IPS-15b (cell line): ENCODE measurements at regions not wholly inside any gene's neighbourhood (a gene's known extent, or its start where the extent isn't known, plus 50 kb on each side); places are given as distances from the start of the nearest gene placed in this dataset.

Source experiments
- H3K27me3 ChIP-seq: one replicate; pipeline ENCODE4 v1.6.1; 2013; ENCODE audit warnings: low read length; ENCODE audit not compliant: control insufficient read depth, insufficient read depth
- H3K36me3 ChIP-seq: one replicate; pipeline ENCODE4 v1.6.1; 2013; ENCODE audit warnings: low read length; ENCODE audit not compliant: control insufficient read depth, insufficient read depth
- H3K4me1 ChIP-seq: one replicate; pipeline ENCODE4 v1.6.1; 2013; ENCODE audit warnings: mild to moderate bottlenecking, low read length; ENCODE audit not compliant: control insufficient read depth, insufficient read depth
- H3K4me3 ChIP-seq: one replicate; pipeline ENCODE4 v1.5.1; 2013; ENCODE audit warnings: low read depth, low read length
- H3K9ac ChIP-seq: one replicate; pipeline ENCODE4 v1.6.1; 2013; ENCODE audit warnings: low read depth, mild to moderate bottlenecking, low read length
- H3K9me3 ChIP-seq: one replicate; pipeline ENCODE4 v1.6.1; 2013; ENCODE audit warnings: mild to moderate bottlenecking, low read length; ENCODE audit not compliant: control insufficient read depth, insufficient read depth

DNA sequence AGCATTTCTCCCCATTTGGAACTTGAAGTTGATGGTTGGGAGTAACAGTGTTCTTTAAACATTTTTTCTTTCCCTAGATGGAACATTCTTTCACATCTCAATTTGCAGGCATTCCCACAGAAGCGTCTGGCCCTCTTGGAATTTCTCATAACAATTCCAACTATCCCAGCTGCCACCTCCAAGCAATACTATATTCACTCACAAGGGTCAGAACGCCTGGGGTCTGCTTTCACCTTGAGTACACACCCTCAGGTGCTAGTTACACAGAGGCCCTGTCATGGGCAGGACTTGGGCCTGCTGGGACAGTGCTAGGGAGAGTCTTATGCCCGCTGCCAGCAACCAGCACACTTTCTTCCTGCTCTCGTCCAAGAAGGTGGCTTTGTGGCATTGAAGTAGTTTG, 136.5 kb downstream of the JCAD start:
- Histone ChIP-seq H3K4me1 (no peaks in the 10 kb centered on the region), H3K9me3 (no peaks in the 10 kb centered on the region), H3K9ac (no peak overlapping the region)

DNA sequence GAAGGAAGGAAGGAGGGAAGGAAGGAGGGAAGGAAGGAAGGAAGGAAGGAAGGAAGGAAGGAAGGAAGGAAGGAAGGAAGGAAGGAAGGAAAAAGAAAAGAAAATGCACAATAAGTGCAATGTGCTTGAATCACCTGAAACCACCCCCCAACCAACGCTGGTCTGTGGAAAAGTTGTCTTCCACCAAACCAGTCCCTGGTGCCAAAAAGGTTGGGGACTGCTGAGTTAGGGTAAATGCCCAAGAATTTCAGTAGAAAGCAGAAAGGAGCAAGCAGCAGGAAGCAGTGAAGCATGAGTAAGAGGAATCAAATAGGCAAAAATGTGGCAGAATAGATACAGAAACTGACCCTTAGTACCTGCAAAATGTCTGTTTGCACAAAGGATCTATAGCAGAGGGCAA, 137.2 kb downstream of the JCAD start:
- no peaks in the 10 kb centered on the region for H3K36me3 ChIP-seq
- H3K9ac ChIP-seq = no peak overlapping the region
- H3K4me3 ChIP-seq = no peak overlapping the region
- H3K9me3 ChIP-seq = no peaks in the 10 kb centered on the region
- H3K27me3 ChIP-seq = no peaks in the 10 kb centered on the region
- no peaks in the 10 kb centered on the region for H3K4me1 ChIP-seq

More for the DNA sequence above, 136.5 kb downstream of the JCAD start:
- Histone ChIP-seq H3K27me3 (no peaks in the 10 kb centered on the region), H3K36me3 (no peaks in the 10 kb centered on the region), H3K4me3 (no peak overlapping the region)

DNA sequence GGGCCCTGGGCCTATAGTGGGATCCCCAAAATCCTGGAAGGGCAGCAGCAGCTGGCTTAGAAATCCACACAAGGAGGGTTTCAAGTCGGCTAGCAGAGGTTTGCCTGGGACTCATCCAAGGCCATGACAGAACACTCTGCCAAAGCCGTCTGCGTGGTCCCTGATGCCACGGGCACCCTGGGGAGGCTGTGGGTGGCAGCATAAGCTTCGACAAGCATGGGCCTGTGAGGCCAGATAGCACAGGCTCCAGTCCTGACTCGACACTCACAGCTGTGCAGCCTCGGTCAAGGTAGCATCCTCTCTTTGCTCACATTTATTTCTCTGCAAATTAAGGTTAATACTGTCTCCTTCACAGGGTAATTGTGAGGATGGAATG, 138.3 kb downstream of the JCAD start:
- H3K36me3 ChIP-seq = no peaks in the 10 kb centered on the region
- no peaks in the 10 kb centered on the region for H3K27me3 ChIP-seq
- no peaks in the 10 kb centered on the region for H3K4me1 ChIP-seq
- no peaks in the 10 kb centered on the region for H3K9me3 ChIP-seq
- H3K4me3 ChIP-seq = no peak overlapping the region
- no peak overlapping the region for H3K9ac ChIP-seq

DNA sequence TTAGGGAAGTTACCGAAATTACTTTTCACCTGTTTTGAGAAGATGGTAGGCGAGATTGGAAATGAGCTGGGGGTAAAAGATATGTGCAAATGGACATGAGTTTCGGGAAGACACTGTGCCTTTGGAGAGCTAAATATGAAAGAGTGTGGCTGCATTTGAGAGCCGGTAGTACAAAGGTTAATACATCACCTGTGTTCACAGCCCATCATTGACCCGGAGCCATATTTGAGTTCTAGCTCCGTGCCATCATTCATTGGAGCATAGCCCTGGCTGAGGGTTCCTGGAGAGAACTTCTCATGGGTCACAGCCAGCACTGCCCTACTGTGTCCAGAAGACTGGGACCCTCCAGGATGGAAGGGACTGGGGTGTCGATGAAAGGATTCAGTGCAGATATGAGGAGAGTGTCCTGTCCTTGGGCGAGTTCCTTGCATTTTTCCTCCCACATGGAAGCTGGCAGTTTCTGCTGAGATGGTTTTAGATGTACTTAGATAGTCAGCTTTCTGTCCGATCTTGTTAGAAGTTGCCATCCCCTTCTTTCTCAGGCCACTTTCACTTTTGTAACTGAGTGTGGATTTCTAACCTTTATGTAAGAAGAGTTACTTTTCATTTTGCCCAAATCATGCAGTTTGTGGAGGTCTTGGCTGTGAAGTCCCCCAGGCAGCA, 138.8 kb downstream of the JCAD start:
- Histone ChIP-seq H3K9me3 (no peaks in the 10 kb centered on the region), H3K9ac (no peak overlapping the region), H3K4me1 (no peaks in the 10 kb centered on the region), H3K27me3 (no peaks in the 10 kb centered on the region), H3K36me3 (no peaks in the 10 kb centered on the region), H3K4me3 (no peak overlapping the region)

DNA sequence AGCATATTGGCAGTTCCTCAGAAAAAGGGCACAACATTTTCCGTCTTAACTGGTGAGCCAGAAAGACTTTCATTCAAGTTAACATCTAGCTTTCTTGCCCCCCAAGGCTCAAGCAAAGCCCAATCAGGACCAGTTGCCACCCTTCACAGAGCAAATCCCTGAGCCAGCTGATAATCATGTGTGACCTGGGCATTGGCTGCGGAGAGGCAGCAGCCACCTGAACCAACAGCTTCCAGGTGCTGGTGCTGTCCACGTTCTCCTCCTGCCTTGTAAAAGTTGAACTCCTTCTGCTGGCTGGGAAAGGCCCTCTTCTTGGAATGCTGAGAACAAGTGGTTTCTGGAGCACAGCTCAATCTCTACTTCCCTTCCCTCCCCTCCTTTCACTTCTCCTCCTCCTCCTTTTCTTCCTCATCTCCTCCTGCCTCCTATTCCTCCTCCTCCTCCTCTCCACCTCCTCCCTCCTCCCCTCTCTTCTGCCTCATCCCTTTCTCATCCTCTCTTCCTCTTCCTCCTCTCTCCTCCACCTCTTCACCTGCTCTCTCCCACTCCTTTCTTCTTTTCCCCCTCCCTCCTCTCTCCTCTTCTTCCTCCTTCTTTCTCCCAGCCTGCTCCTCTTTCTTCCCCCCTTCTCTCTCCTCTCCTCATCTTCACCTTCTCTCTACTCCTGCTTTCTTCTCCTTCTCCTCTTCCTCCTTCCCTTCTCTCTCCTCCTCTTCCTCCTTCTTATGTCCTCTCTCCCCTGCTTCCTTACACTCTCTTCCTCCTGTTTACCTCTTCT, 140.6 kb downstream of the JCAD start:
- no peaks in the 10 kb centered on the region for H3K9me3 ChIP-seq
- H3K9ac ChIP-seq = no peak overlapping the region
- H3K4me3 ChIP-seq = no peak overlapping the region
- no peaks in the 10 kb centered on the region for H3K36me3 ChIP-seq
- no peaks in the 10 kb centered on the region for H3K4me1 ChIP-seq
- H3K27me3 ChIP-seq = no peaks in the 10 kb centered on the region

DNA sequence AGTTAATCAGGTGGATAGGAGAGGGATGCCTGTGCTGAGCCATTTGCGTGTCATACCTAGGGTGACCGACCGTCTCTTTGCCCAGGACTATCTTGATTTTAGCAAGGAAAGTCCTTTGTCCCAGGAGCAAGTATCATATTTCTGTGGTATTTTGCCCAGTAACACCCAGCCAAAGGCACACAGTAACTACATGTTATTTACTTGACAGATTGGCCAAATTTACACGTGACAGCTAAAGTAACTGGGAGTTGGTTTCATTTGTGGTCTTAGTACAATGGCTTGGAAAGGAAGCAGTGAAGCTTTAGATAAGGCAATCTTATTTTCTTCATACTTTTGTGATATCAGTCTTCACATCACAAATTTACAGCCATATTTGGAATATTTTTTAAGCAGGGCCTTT, 142.1 kb downstream of the JCAD start:
- Histone ChIP-seq H3K27me3 (no peaks in the 10 kb centered on the region), H3K4me1 (no peaks in the 10 kb centered on the region), H3K36me3 (no peaks in the 10 kb centered on the region), H3K4me3 (no peak overlapping the region), H3K9me3 (no peaks in the 10 kb centered on the region), H3K9ac (no peak overlapping the region)

DNA sequence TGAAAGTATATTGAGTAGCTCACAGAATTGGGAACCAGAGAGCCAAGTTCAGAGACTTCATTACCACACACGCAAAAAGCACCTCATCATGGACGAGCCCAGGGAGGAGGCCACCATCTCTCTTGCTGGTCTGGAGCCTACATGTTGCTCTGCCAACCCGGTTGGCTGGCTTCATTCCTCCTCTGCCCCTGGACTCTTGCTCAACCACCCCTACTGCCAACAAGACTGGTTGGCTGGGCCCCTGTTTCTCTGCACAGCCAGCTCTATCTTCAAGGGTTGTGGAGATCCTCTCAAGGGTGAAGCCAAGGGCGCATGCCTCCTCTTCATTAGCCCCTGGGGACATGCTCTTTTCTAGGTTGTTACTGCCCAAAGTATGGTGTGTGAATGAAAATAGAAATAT, 142.7 kb downstream of the JCAD start:
- no peak overlapping the region for H3K9ac ChIP-seq
- H3K9me3 ChIP-seq = no peaks in the 10 kb centered on the region
- H3K4me1 ChIP-seq = no peaks in the 10 kb centered on the region
- no peaks in the 10 kb centered on the region for H3K36me3 ChIP-seq
- H3K4me3 ChIP-seq = no peak overlapping the region
- H3K27me3 ChIP-seq = no peaks in the 10 kb centered on the region

DNA sequence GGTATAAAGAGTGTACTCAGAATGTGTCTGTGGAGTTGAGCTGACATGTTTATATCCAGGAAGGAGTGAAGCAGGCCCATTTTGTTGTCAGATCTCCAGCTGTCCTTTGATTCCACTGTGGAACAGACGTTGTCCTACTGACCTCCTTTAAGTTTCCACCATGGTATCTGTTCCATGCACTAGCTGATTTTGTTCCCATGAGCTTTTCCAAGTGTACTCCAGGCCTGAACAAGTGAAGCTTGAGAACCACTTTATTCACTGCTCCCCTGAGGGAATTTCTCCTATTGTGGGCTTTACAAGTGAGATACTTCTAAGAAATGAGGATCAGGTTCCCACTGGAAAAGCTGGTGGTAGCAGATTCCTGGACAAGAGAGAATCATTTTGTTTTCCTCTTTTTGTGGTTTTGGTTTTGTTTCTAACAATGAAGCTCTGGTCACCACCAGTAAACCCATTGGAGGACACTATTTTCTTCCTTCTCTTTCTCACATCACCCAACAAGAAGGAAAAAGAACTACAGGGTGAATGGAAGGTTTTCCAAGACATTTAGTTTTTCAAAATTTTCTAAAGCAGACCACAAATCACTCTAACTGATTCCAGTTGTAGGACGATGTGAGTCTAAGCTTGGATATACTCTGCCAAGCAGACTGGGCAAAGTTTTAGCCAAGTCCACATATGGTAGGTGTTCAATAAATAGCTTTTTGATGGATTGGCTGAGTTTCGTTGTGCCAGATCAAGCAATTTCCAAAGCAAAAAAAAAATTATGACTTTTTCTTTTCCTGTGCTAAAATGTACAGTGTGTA, 144.2 kb downstream of the JCAD start:
- Histone ChIP-seq H3K9me3 (no peaks in the 10 kb centered on the region), H3K4me3 (no peak overlapping the region), H3K36me3 (no peaks in the 10 kb centered on the region), H3K27me3 (no peaks in the 10 kb centered on the region), H3K4me1 (no peaks in the 10 kb centered on the region), H3K9ac (no peak overlapping the region)

DNA sequence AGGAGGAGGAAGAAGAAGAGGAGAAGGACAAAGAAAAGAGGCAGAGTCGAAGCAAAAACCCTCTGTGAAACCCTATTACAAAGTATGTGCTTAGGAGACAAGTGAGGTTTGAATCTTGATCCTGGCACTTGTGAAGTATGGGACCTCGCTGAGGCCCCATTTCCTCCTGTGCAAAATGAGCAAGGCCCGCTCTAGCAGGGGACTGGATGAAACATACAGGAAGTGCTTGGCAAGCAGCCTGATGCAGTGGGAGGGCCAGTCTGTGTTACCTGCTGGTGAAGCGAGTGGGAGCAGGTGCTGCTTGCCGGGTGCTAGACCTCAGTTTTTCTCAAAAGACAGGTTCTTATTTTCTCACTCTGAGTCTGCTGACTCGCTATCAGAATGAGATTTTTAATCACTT, 150.4 kb downstream of the JCAD start:
- Histone ChIP-seq H3K4me1 (no peaks in the 10 kb centered on the region), H3K4me3 (no peak overlapping the region), H3K36me3 (no peaks in the 10 kb centered on the region), H3K9me3 (no peaks in the 10 kb centered on the region), H3K27me3 (no peaks in the 10 kb centered on the region), H3K9ac (no peak overlapping the region)

DNA sequence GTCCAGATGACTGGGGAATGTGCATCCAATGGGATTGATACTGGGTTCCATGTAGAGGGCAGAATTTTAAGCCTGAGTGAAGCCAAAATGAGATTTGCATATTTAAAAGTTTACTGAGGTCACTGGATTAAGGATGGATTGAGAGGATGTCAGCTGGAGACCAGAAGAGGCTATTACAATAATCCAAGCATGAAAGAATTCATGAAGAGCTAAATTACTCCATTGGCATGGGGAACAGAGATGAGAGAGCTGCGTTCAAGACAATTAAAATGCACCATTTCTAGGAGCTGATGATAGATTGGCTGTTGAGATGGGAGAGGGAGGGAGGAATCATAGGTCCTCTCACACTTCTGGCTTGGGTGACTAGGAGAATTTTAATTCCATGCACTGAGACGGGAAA, 158.5 kb downstream of the JCAD start:
- no peak overlapping the region for H3K4me3 ChIP-seq
- H3K9me3 ChIP-seq = no peaks in the 10 kb centered on the region
- H3K4me1 ChIP-seq = peaks cover under 1% of the 10 kb centered on the region
- H3K27me3 ChIP-seq = no peaks in the 10 kb centered on the region
- no peak overlapping the region for H3K9ac ChIP-seq
- no peaks in the 10 kb centered on the region for H3K36me3 ChIP-seq

DNA sequence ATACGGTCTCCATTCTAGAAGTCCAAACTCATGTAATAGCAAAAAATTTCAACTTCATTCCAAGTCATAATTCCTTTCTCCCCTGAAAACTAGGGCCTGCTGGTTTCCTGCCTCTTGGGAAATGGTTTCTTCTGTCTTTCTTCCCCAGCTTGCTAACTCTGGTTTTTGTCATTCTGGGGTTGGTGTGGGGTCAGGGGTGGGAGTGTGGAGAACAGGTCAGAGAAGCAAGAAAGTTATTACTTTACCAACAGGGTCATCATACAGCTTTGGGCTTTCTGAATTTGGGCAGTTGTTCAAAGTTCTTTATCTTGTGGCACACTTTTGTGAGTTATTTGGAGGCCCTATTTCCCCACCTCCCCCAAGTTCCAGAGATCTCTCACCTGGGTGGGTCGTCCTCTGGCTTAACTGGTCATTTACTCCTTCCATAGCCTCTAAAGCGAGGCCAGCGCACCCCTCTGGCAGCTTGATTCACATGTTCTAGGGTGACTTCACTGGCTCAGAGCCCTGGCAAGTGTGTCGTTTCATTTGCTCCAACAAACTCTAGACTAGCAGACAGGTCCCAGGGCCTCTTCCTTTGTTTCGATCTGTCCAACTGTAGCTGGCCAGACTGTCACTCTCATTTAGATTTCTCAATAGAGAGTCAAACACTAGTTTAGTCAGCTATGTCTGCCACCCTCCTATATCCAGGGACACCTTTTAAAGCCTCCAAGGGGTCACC, 161.2 kb downstream of the JCAD start:
- H3K27me3 ChIP-seq = no peaks in the 10 kb centered on the region
- no peaks in the 10 kb centered on the region for H3K9me3 ChIP-seq
- peaks cover 5% of the 10 kb centered on the region for H3K4me1 ChIP-seq
- no peaks in the 10 kb centered on the region for H3K36me3 ChIP-seq
- H3K4me3 ChIP-seq = no peak overlapping the region
- H3K9ac ChIP-seq = no peak overlapping the region
